ENCODE measurements at regions not wholly inside any gene's neighbourhood (a gene's known extent, or its start where the extent isn't known, plus 50 kb on each side); places are given as distances from the start of the nearest gene placed in this dataset.

GRCh38 chr15:70416829-70417228 is 319.1 kb upstream of the TLE3 start:
- TF ChIP-seq POLR2A (IDR thresholded peaks at IDR 0.05) (no peak), EP300 (IDR thresholded peaks at IDR 0.05) (no peak)

Measured in stomach (tissue), 4 donors.